Liver (tissue), 8 donors: ENCODE measurements at regions not wholly inside any gene's neighbourhood (a gene's known extent, or its start where the extent isn't known, plus 50 kb on each side); places are given as distances from the start of the nearest gene placed in this dataset.

Experiments
- DNase-seq: peaks from one replicate; pipeline ENCODE4 v3.0.0-alpha.2; 2017; ENCODE audit warnings: low spot score
- H3K27ac ChIP-seq, 2 donors: one replicate each; pipeline ENCODE4 v1.7.0; 2013; ENCODE audit warnings: inconsistent platforms in 2 of 2, low read length in 2 of 2, control low read depth in 1 of 2, low read depth in 1 of 2, mild to moderate bottlenecking in 1 of 2
- H3K27me3 ChIP-seq, 4 donors: one replicate each; pipeline versions ENCODE4 v1.6.1 to v1.7.0; 2013; ENCODE audit warnings: low read length in 3 of 4, inconsistent platforms in 1 of 4, mild to moderate bottlenecking in 1 of 4, moderate library complexity in 1 of 4; ENCODE audit not compliant: control insufficient read depth in 4 of 4, insufficient read depth in 4 of 4
- H3K36me3 ChIP-seq, 4 donors: one replicate each; pipeline versions ENCODE4 v1.6.1 to v1.7.0; 2013; ENCODE audit warnings: low read length in 3 of 4, mild to moderate bottlenecking in 3 of 4, low read depth in 1 of 4, moderate library complexity in 1 of 4; ENCODE audit not compliant: control insufficient read depth in 4 of 4, insufficient read depth in 3 of 4
- H3K4me1 ChIP-seq, 4 donors: one replicate each; pipeline versions ENCODE4 v1.6.1 to v1.7.0; 2013; ENCODE audit warnings: low read length in 3 of 4, mild to moderate bottlenecking in 3 of 4, moderate library complexity in 1 of 4; ENCODE audit not compliant: control insufficient read depth in 4 of 4, insufficient read depth in 4 of 4
- H3K4me3 ChIP-seq, 3 donors: one replicate each; pipeline versions ENCODE4 v1.6.1 to v1.7.0; 2013; ENCODE audit warnings: low read length in 3 of 3, control low read depth in 1 of 3, low read depth in 1 of 3, mild to moderate bottlenecking in 1 of 3
- H3K9ac ChIP-seq, 2 donors: one replicate each; pipeline ENCODE4 v1.7.0; 2013; ENCODE audit warnings: low read length in 2 of 2, mild to moderate bottlenecking in 2 of 2, moderate library complexity in 2 of 2, control low read depth in 1 of 2, low read depth in 1 of 2
- H3K9me3 ChIP-seq, 4 donors: one replicate each; pipeline versions ENCODE4 v1.6.1 to v1.7.0; 2013; ENCODE audit warnings: low read length in 3 of 4; ENCODE audit not compliant: control insufficient read depth in 4 of 4
- ATF3 ChIP-seq: IDR thresholded peaks from 2 replicates; pipeline ENCODE4 v1.6.1; 2016; ENCODE audit warnings: antibody characterized with exemption
- EGR1 ChIP-seq, 2 donors: IDR thresholded peaks; 2 replicates each; pipeline ENCODE4 v1.6.1; 2016 to 2018; ENCODE audit warnings: antibody characterized with exemption in 2 of 2, low read depth in 2 of 2
- FOXA1 ChIP-seq: IDR thresholded peaks from 2 replicates; pipeline ENCODE4 v1.6.1; 2016; ENCODE audit warnings: antibody characterized with exemption
- GABPA ChIP-seq, 2 donors: IDR thresholded peaks in 1 of 2; conservative IDR thresholded peaks in 1 of 2; 2 replicates each; pipeline ENCODE4 v1.6.1; 2016; ENCODE audit warnings: antibody characterized with exemption in 2 of 2, mild to moderate bottlenecking in 1 of 2, moderate library complexity in 1 of 2
- HNF4A ChIP-seq, 2 donors: conservative IDR thresholded peaks; 2 replicates each; pipeline ENCODE4 v1.6.1; 2016; ENCODE audit warnings: antibody characterized with exemption in 2 of 2, mild to moderate bottlenecking in 2 of 2
- HNF4G ChIP-seq: IDR thresholded peaks from 2 replicates; pipeline ENCODE4 v1.6.1; 2016; ENCODE audit warnings: antibody characterized with exemption
- JUND ChIP-seq, 2 donors: IDR thresholded peaks; 2 replicates each; pipeline ENCODE4 v1.6.1; 2016; ENCODE audit warnings: antibody characterized with exemption in 2 of 2
- NR2F2 ChIP-seq: IDR thresholded peaks from 2 replicates; pipeline ENCODE4 v1.6.1; 2016; ENCODE audit warnings: antibody characterized with exemption
- RAD21 ChIP-seq, 2 donors: IDR thresholded peaks; 2 replicates each; pipeline ENCODE4 v1.6.1; 2016; ENCODE audit warnings: antibody characterized with exemption in 2 of 2, mild to moderate bottlenecking in 2 of 2
- RXRA ChIP-seq, 2 donors: IDR thresholded peaks; 2 replicates each; pipeline ENCODE4 v1.6.1; 2017 to 2018; ENCODE audit warnings: antibody characterized with exemption in 2 of 2, mild to moderate bottlenecking in 1 of 2
- SP1 ChIP-seq: IDR thresholded peaks from 2 replicates; pipeline ENCODE4 v1.6.1; 2018; ENCODE audit warnings: antibody characterized with exemption, mild to moderate bottlenecking
- TAF1 ChIP-seq: conservative IDR thresholded peaks from 2 replicates; pipeline ENCODE4 v1.6.1; 2016; ENCODE audit warnings: antibody characterized with exemption, mild to moderate bottlenecking
- YY1 ChIP-seq: IDR thresholded peaks from 2 replicates; pipeline ENCODE4 v1.6.1; 2016; ENCODE audit warnings: antibody characterized with exemption, mild to moderate bottlenecking
- WGBS: extraction: QIAGEN DNeasy Blood & Tissue Kit; methylation state at CpG from one replicate; pipeline ENCODE4 v1.1.7; 2013; 5-methylcytosine and 5-hydroxymethylcytosine counted together
- TF ChIP-seq, protein P1 (sequence below): fragments of 150-350 bp; IDR thresholded peaks from 2 replicates; pipeline ENCODE4 v1.5.1; 2017; ENCODE audit warnings: improper control_type of control experiment, low read depth, low read length; ENCODE audit not compliant: missing input control
- TF ChIP-seq, protein P2 (sequence below): IDR thresholded peaks from 2 replicates; pipeline ENCODE4 v1.6.1; 2016; ENCODE audit warnings: antibody characterized with exemption
- TF ChIP-seq, protein P3 (sequence below): IDR thresholded peaks from 2 replicates; pipeline ENCODE4 v1.6.1; 2016; ENCODE audit warnings: antibody characterized with exemption, mild to moderate bottlenecking
- donor health status: healthy.
- donor health status: healthy.
- donor health status: healthy.
- donor health status: healthy.
- donor health status: healthy.

DNA sequence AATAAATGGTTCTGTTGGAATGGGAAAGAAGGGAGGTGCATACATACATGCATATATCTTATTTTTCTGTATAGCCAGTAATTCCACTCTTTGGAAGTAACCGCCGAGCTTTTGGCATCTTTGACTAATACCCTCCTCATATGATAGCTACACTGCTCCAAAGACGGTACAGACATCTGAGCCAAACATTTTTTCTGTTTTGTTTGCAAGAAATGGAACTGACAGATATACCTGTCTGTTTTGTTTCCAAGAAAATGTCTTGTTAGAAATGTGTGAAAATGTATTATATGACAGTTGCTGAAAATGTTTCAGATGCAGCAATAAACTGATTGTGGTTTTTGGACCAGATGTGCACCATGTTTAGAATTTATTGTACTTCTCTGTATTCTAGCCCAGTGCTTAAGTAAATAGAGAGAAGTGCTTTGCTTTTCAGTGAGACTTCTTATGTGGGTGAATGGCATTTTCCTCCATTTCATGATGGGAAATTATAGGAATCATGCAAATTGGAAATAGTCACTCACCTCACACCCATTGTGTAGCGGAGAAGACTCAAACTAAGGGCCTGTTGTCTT, 396.9 kb downstream of the KCNRG start:
- H3K4me3 ChIP-seq = no peak overlapping the region
- no peaks in the 10 kb centered on the region for H3K27me3 ChIP-seq
- no peak overlapping the region for H3K9ac ChIP-seq
- no peak for DNase-seq
- H3K36me3 ChIP-seq = no peaks in the 10 kb centered on the region
- H3K27ac ChIP-seq = no peak overlapping the region
- H3K9me3 ChIP-seq = no peaks in the 10 kb centered on the region
- no peaks in the 10 kb centered on the region for H3K4me1 ChIP-seq
- 96% methylated on average over 4 of the region's 4 CpGs for WGBS
- no peak for TF ChIP-seq FOXA1
- no peak for TF ChIP-seq YY1
- no peak for TF ChIP-seq JUND (IDR thresholded peaks at IDR 0.05)
- TF ChIP-seq NR2F2 = no peak
- no peak for TF ChIP-seq ATF3
- TF ChIP-seq SP1 = no peak
- TF ChIP-seq GABPA (IDR thresholded peaks at IDR 0.05 in 1 of 2, conservative IDR thresholded peaks at IDR 0.05 in 1 of 2) = no peak
- no peak for TF ChIP-seq EGR1 (IDR thresholded peaks at IDR 0.05; ENCODE audit: low read depth in 2 of 2)
- TF ChIP-seq, protein P1, sequence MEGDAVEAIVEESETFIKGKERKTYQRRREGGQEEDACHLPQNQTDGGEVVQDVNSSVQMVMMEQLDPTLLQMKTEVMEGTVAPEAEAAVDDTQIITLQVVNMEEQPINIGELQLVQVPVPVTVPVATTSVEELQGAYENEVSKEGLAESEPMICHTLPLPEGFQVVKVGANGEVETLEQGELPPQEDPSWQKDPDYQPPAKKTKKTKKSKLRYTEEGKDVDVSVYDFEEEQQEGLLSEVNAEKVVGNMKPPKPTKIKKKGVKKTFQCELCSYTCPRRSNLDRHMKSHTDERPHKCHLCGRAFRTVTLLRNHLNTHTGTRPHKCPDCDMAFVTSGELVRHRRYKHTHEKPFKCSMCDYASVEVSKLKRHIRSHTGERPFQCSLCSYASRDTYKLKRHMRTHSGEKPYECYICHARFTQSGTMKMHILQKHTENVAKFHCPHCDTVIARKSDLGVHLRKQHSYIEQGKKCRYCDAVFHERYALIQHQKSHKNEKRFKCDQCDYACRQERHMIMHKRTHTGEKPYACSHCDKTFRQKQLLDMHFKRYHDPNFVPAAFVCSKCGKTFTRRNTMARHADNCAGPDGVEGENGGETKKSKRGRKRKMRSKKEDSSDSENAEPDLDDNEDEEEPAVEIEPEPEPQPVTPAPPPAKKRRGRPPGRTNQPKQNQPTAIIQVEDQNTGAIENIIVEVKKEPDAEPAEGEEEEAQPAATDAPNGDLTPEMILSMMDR = no peak
- TF ChIP-seq TAF1 = no peak
- no peak for TF ChIP-seq RXRA (IDR thresholded peaks at IDR 0.05)
- no peak for TF ChIP-seq RAD21 (IDR thresholded peaks at IDR 0.05)
- no peak for TF ChIP-seq HNF4A (conservative IDR thresholded peaks at IDR 0.05)
- TF ChIP-seq, protein P2, sequence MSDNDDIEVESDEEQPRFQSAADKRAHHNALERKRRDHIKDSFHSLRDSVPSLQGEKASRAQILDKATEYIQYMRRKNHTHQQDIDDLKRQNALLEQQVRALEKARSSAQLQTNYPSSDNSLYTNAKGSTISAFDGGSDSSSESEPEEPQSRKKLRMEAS = no peak

GRCh38 chr13:50414640-50415039, 399.4 kb downstream of the KCNRG start:
- Histone ChIP-seq H3K27ac (no peak overlapping the region), H3K9me3 (no peaks in the 10 kb centered on the region), H3K9ac (no peak overlapping the region), H3K27me3 (no peaks in the 10 kb centered on the region), H3K4me1 (no peaks in the 10 kb centered on the region), H3K36me3 (no peaks in the 10 kb centered on the region), H3K4me3 (no peak overlapping the region)
- TF ChIP-seq NR2F2 (no peak), HNF4G (no peak), FOXA1 (no peak), YY1 (no peak), ATF3 (no peak)
- TF ChIP-seq, protein P3, sequence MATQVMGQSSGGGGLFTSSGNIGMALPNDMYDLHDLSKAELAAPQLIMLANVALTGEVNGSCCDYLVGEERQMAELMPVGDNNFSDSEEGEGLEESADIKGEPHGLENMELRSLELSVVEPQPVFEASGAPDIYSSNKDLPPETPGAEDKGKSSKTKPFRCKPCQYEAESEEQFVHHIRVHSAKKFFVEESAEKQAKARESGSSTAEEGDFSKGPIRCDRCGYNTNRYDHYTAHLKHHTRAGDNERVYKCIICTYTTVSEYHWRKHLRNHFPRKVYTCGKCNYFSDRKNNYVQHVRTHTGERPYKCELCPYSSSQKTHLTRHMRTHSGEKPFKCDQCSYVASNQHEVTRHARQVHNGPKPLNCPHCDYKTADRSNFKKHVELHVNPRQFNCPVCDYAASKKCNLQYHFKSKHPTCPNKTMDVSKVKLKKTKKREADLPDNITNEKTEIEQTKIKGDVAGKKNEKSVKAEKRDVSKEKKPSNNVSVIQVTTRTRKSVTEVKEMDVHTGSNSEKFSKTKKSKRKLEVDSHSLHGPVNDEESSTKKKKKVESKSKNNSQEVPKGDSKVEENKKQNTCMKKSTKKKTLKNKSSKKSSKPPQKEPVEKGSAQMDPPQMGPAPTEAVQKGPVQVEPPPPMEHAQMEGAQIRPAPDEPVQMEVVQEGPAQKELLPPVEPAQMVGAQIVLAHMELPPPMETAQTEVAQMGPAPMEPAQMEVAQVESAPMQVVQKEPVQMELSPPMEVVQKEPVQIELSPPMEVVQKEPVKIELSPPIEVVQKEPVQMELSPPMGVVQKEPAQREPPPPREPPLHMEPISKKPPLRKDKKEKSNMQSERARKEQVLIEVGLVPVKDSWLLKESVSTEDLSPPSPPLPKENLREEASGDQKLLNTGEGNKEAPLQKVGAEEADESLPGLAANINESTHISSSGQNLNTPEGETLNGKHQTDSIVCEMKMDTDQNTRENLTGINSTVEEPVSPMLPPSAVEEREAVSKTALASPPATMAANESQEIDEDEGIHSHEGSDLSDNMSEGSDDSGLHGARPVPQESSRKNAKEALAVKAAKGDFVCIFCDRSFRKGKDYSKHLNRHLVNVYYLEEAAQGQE = no peak
- WGBS = 97% methylated on average over 1 of the region's 1 CpG
- DNase-seq = no peak
